WTC11 (cell line): ENCODE measurements at regions not wholly inside any gene's neighbourhood (a gene's known extent, or its start where the extent isn't known, plus 50 kb on each side); places are given as distances from the start of the nearest gene placed in this dataset.

Source experiments
- ATAC-seq: fragments of 200-7000 bp; cut with Tn5 transposase; 2 replicates; pipeline ENCODE4 v1.10.0; 2021; ENCODE audit warnings: mild to moderate bottlenecking, moderate library complexity
- CTCF ChIA-PET: fragments of 300-600 bp; sonication (Branson Sonifier 250); formaldehyde crosslinking; loops from one replicate; lab custom pipeline; 2021; ENCODE audit warnings: antibody characterized with exemption; lab: Charles Lee
- POLR2A ChIA-PET: fragments of 350-600 bp; sonication (Branson Sonifier 250); formaldehyde crosslinking; loops from one replicate; lab custom pipeline; 2021; ENCODE audit warnings: antibody characterized with exemption; lab: Charles Lee
- DNase-seq: peaks from one replicate; pipeline ENCODE4 v3.0.0; 2021; ENCODE audit warnings: low spot score
- H3K27ac Mint-ChIP-seq: 2 replicates; pipeline ENCODE4 v1.8.0; 2021; ENCODE audit warnings: mixed read lengths
- H3K27me3 Mint-ChIP-seq: 2 replicates; pipeline ENCODE4 v1.8.0; 2021; ENCODE audit warnings: low read depth, mild to moderate bottlenecking, moderate library complexity, mixed read lengths
- H3K36me3 Mint-ChIP-seq: 2 replicates; pipeline ENCODE4 v1.8.0; 2021; ENCODE audit warnings: mixed read lengths
- H3K4me1 Mint-ChIP-seq: 2 replicates; pipeline ENCODE4 v1.8.0; 2022; ENCODE audit warnings: mixed read lengths
- H3K4me3 Mint-ChIP-seq: 2 replicates; pipeline ENCODE4 v1.8.0; 2021; ENCODE audit warnings: mild to moderate bottlenecking, moderate library complexity, mixed read lengths
- H3K9me3 Mint-ChIP-seq: 2 replicates; pipeline ENCODE4 v1.8.0; 2021; ENCODE audit warnings: mixed read lengths
- CREM ChIP-seq: sonication (generic); formaldehyde crosslinking; IDR thresholded peaks from 2 replicates; pipeline ENCODE4 v1.8.1; 2022; ENCODE audit warnings: mild to moderate bottlenecking, missing genetic modification reagents, moderate library complexity
- EMX1 ChIP-seq: fragments of 250-450 bp; sonication (Bioruptor Pico); IDR thresholded peaks from 2 replicates; pipeline ENCODE4 v1.8.0; 2021; ENCODE audit warnings: mild to moderate bottlenecking
- ESRRA ChIP-seq: sonication (generic); formaldehyde crosslinking; IDR thresholded peaks from 2 replicates; pipeline ENCODE4 v1.8.1; 2022; ENCODE audit warnings: mild to moderate bottlenecking, missing genetic modification reagents, borderline replicate concordance
- FOXJ3 ChIP-seq: sonication (generic); formaldehyde crosslinking; IDR thresholded peaks from 2 replicates; pipeline ENCODE4 v1.9.0; 2021; ENCODE audit warnings: missing genetic modification reagents, mild to moderate bottlenecking, borderline replicate concordance
- FOXP1 ChIP-seq: sonication (generic); formaldehyde crosslinking; IDR thresholded peaks from 2 replicates; pipeline ENCODE4 v1.8.0; 2022; ENCODE audit warnings: missing genetic modification reagents, mild to moderate bottlenecking, moderate library complexity, borderline replicate concordance
- GRHL2 ChIP-seq: fragments of 250-450 bp; sonication (Bioruptor Pico); IDR thresholded peaks from 2 replicates; pipeline ENCODE4 v1.8.0; 2022; ENCODE audit warnings: mild to moderate bottlenecking, moderate library complexity; ENCODE audit not compliant: insufficient replicate concordance, severe bottlenecking
- NFE2L1 ChIP-seq: sonication (generic); formaldehyde crosslinking; IDR thresholded peaks from 2 replicates; pipeline ENCODE4 v1.8.1; 2023; ENCODE audit warnings: missing genetic modification reagents
- SMAD3 ChIP-seq: sonication (generic); formaldehyde crosslinking; IDR thresholded peaks from 2 replicates; pipeline ENCODE4 v1.8.0; 2022; ENCODE audit warnings: missing genetic modification reagents, mild to moderate bottlenecking, borderline replicate concordance
- SMAD4 ChIP-seq: sonication (generic); formaldehyde crosslinking; IDR thresholded peaks from 2 replicates; pipeline ENCODE4 v1.8.0; 2022; ENCODE audit warnings: mild to moderate bottlenecking, missing genetic modification reagents
- TEAD1 ChIP-seq: sonication (generic); formaldehyde crosslinking; IDR thresholded peaks from 2 replicates; pipeline ENCODE4 v1.8.0; 2022; ENCODE audit warnings: mild to moderate bottlenecking, missing genetic modification reagents
- USF2 ChIP-seq: sonication (generic); formaldehyde crosslinking; IDR thresholded peaks from 2 replicates; pipeline ENCODE4 v1.8.1; 2023; ENCODE audit warnings: mild to moderate bottlenecking, missing genetic modification reagents, moderate library complexity
- ZBTB21 ChIP-seq: sonication (generic); formaldehyde crosslinking; IDR thresholded peaks from 2 replicates; pipeline ENCODE4 v1.8.1; 2023; ENCODE audit warnings: mild to moderate bottlenecking, missing genetic modification reagents, borderline replicate concordance
- ZNF281 ChIP-seq: sonication (generic); formaldehyde crosslinking; IDR thresholded peaks from 2 replicates; pipeline ENCODE4 v1.8.0; 2023; ENCODE audit warnings: mild to moderate bottlenecking, missing genetic modification reagents
- TF ChIP-seq, protein P1 (sequence below): fragments of 250-450 bp; sonication (Bioruptor Pico); IDR thresholded peaks from 2 replicates; pipeline ENCODE4 v1.9.0; 2021; ENCODE audit warnings: mild to moderate bottlenecking, borderline replicate concordance
- TF ChIP-seq, protein P2 (sequence below): sonication (generic); formaldehyde crosslinking; IDR thresholded peaks from 2 replicates; pipeline ENCODE4 v1.8.1; 2023; ENCODE audit warnings: mild to moderate bottlenecking, missing genetic modification reagents
- TF ChIP-seq, protein P3 (sequence below): sonication (generic); formaldehyde crosslinking; IDR thresholded peaks from 2 replicates; pipeline ENCODE4 v1.8.0; 2022; ENCODE audit warnings: mild to moderate bottlenecking, missing genetic modification reagents

DNA sequence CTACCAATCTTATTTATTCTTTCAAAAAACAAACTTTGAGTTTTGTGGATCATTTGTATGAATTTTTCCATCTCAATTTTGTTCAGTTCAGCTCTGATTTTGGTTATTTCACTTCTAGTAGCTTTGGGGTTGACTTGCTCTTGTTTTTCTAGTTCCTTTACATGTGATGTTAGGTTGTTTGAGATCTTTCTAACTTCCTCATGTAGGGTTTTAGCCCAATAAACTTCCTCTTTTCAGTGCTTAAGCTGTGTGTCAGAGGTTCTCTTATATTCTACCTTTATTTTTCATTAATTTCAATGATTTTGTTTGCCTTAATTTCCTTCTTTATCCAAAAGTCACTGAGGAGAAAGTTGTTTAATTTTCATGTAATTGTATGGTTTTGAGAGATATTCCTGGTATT, 860.4 kb upstream of the FBXO33 start:
- POLR2A ChIA-PET, result no interaction called here
- CTCF ChIA-PET, result no interaction called here
- Mint-ChIP-seq H3K27me3 (no peaks in the 10 kb centered on the region), H3K27ac (no peak overlapping the region), H3K9me3 (peaks cover 55% of the 10 kb centered on the region), H3K4me3 (no peak overlapping the region), H3K36me3 (peaks cover 38% of the 10 kb centered on the region), H3K4me1 (no peaks in the 10 kb centered on the region)
- DNase-seq (no peak), ATAC-seq (no peak)
- TF ChIP-seq TEAD1, result no peak
- TF ChIP-seq EMX1 (CRISPR knock-in tag), result no peak
- TF ChIP-seq USF2 (CRISPR knock-in tag), result no peak
- TF ChIP-seq FOXP1 (CRISPR knock-in tag), result no peak
- TF ChIP-seq, protein P1, sequence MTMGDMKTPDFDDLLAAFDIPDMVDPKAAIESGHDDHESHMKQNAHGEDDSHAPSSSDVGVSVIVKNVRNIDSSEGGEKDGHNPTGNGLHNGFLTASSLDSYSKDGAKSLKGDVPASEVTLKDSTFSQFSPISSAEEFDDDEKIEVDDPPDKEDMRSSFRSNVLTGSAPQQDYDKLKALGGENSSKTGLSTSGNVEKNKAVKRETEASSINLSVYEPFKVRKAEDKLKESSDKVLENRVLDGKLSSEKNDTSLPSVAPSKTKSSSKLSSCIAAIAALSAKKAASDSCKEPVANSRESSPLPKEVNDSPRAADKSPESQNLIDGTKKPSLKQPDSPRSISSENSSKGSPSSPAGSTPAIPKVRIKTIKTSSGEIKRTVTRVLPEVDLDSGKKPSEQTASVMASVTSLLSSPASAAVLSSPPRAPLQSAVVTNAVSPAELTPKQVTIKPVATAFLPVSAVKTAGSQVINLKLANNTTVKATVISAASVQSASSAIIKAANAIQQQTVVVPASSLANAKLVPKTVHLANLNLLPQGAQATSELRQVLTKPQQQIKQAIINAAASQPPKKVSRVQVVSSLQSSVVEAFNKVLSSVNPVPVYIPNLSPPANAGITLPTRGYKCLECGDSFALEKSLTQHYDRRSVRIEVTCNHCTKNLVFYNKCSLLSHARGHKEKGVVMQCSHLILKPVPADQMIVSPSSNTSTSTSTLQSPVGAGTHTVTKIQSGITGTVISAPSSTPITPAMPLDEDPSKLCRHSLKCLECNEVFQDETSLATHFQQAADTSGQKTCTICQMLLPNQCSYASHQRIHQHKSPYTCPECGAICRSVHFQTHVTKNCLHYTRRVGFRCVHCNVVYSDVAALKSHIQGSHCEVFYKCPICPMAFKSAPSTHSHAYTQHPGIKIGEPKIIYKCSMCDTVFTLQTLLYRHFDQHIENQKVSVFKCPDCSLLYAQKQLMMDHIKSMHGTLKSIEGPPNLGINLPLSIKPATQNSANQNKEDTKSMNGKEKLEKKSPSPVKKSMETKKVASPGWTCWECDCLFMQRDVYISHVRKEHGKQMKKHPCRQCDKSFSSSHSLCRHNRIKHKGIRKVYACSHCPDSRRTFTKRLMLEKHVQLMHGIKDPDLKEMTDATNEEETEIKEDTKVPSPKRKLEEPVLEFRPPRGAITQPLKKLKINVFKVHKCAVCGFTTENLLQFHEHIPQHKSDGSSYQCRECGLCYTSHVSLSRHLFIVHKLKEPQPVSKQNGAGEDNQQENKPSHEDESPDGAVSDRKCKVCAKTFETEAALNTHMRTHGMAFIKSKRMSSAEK, result no peak
- TF ChIP-seq SMAD4 (CRISPR knock-in tag), result no peak
- TF ChIP-seq ZBTB21, result no peak
- no peak for TF ChIP-seq ESRRA (CRISPR knock-in tag)
- TF ChIP-seq, protein P2, sequence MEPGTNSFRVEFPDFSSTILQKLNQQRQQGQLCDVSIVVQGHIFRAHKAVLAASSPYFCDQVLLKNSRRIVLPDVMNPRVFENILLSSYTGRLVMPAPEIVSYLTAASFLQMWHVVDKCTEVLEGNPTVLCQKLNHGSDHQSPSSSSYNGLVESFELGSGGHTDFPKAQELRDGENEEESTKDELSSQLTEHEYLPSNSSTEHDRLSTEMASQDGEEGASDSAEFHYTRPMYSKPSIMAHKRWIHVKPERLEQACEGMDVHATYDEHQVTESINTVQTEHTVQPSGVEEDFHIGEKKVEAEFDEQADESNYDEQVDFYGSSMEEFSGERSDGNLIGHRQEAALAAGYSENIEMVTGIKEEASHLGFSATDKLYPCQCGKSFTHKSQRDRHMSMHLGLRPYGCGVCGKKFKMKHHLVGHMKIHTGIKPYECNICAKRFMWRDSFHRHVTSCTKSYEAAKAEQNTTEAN (CRISPR knock-in tag), result no peak
- no peak for TF ChIP-seq FOXJ3 (CRISPR knock-in tag)

GRCh38 chr14:40282196-40282595, 850.0 kb upstream of the FBXO33 start:
- H3K9me3 Mint-ChIP-seq, result peaks cover 35% of the 10 kb centered on the region
- ChIA-PET CTCF (no interaction called here), POLR2A (no interaction called here)
- H3K4me1 Mint-ChIP-seq, result no peaks in the 10 kb centered on the region
- H3K4me3 Mint-ChIP-seq, result no peak overlapping the region
- no peak for TF ChIP-seq NFE2L1 (CRISPR knock-in tag)
- TF ChIP-seq ZNF281 (CRISPR knock-in tag), result no peak
- TF ChIP-seq CREM (CRISPR knock-in tag), result no peak
- TF ChIP-seq, protein P3, sequence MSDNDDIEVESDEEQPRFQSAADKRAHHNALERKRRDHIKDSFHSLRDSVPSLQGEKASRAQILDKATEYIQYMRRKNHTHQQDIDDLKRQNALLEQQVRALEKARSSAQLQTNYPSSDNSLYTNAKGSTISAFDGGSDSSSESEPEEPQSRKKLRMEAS (CRISPR knock-in tag), result no peak
- no peak for TF ChIP-seq GRHL2 (CRISPR knock-in tag)
- no peak for TF ChIP-seq SMAD3
- TF ChIP-seq ZBTB21, result no peak
- TF ChIP-seq FOXJ3 (CRISPR knock-in tag), result no peak
- no peak overlapping the region for H3K27ac Mint-ChIP-seq
- DNase-seq, result no peak
- no peak for ATAC-seq
- no peaks in the 10 kb centered on the region; the same call in 1 of the 2 replicates for H3K27me3 Mint-ChIP-seq
- peaks cover 4% of the 10 kb centered on the region for H3K36me3 Mint-ChIP-seq
